GM12891 (cell line): ENCODE measurements at regions not wholly inside any gene's neighbourhood (a gene's known extent, or its start where the extent isn't known, plus 50 kb on each side); places are given as distances from the start of the nearest gene placed in this dataset.

Source experiments
- POLR2A ChIP-seq: IDR thresholded peaks from 2 replicates; pipeline ENCODE4 v1.6.1; 2011; ENCODE audit warnings: low read depth, low read length, control low read depth
- POLR2AphosphoS5 ChIP-seq: IDR thresholded peaks from 2 replicates; pipeline ENCODE4 v1.6.1; 2011; ENCODE audit warnings: low read depth, low read length, control low read depth

DNA sequence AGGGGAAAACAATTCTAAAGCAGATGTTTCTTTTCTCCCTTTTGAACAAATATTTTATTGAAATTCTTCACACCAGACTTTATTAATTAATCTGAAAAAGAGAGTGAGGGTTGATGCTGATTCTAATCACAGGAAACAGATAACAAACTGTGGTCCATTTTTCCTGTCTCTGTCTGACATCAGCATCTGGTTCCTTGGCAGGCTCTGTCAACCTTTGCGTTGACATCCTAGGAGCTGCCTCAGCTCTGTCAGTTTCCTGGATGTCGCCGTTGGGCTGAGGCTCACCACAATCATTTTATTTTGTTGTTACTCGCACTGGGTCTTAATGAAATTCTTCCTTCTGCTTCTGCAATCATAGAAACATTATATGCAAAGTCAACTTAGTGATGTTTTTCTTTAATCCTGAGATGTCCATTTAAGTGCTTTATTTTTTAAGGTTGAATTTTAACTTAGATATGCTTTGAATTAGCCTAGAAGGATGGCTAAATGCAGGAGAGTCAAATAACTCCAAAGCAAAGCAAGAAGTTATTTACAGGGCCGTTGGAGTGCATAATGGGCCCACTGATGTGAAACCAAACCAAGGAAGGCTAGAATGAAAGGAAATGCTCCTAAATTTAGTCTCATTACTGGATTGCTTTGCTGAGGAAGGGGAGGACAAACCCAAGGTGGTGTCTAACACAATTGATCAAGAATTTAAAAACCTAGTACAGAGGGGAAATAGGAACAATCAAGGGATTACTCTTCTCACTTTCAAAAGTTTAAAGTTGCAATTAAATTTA is 542.4 kb downstream of the FLRT2 start:
- TF ChIP-seq POLR2AphosphoS5 (no peak), POLR2A (no peak)
